RWPE2 (cell line): ENCODE measurements at regions not wholly inside any gene's neighbourhood (a gene's known extent, or its start where the extent isn't known, plus 50 kb on each side); places are given as distances from the start of the nearest gene placed in this dataset.

ENCODE experiments used
- ATAC-seq: fragments of 200-7000 bp; cut with Tn5 transposase; 3 replicates; pipeline ENCODE4 v1.9.1; 2021; ENCODE audit warnings: low read depth
- DNase-seq: peaks from one replicate; pipeline ENCODE4 v3.0.0-alpha.2; 2020; ENCODE audit warnings: low spot score
- H3K27ac ChIP-seq: fragments of 450-650 bp; 2 replicates; pipeline ENCODE4 v1.5.1; 2017; ENCODE audit warnings: mild to moderate bottlenecking; ENCODE audit not compliant: poor library complexity, severe bottlenecking
- H3K27me3 ChIP-seq: fragments of 250-450 bp; sonication (Bioruptor Pico); 2 replicates; pipeline ENCODE4 v1.5.1; 2021; ENCODE audit warnings: mild to moderate bottlenecking, moderate library complexity; ENCODE audit not compliant: insufficient read depth, poor library complexity, severe bottlenecking
- H3K36me3 ChIP-seq: fragments of 250-450 bp; sonication (Bioruptor Pico); 2 replicates; pipeline ENCODE4 v1.5.1; 2020; ENCODE audit warnings: low read depth, mild to moderate bottlenecking, moderate library complexity
- H3K4me1 ChIP-seq: fragments of 250-450 bp; sonication (Bioruptor Pico); 2 replicates; pipeline ENCODE4 v1.5.1; 2021; ENCODE audit warnings: mild to moderate bottlenecking, moderate library complexity; ENCODE audit not compliant: insufficient read depth, poor library complexity, severe bottlenecking
- H3K4me3 ChIP-seq: fragments of 250-450 bp; sonication (Bioruptor Pico); 2 replicates; pipeline ENCODE4 v1.5.1; 2021; ENCODE audit warnings: mild to moderate bottlenecking, moderate library complexity; ENCODE audit not compliant: severe bottlenecking
- H3K9me3 ChIP-seq: fragments of 250-450 bp; sonication (Bioruptor Pico); 2 replicates; pipeline ENCODE4 v1.5.1; 2021; ENCODE audit warnings: mild to moderate bottlenecking, moderate library complexity; ENCODE audit not compliant: severe bottlenecking
- CTCF ChIP-seq: fragments of 450-650 bp; IDR thresholded peaks from one replicate; pipeline ENCODE4 v1.5.1; 2017; ENCODE audit warnings: mild to moderate bottlenecking, moderate library complexity; ENCODE audit not compliant: poor library complexity, severe bottlenecking

- no peaks in the 10 kb centered on the region for H3K27me3 ChIP-seq
- ATAC-seq: no peak
- no peaks in the 10 kb centered on the region for H3K4me1 ChIP-seq
- H3K4me3 ChIP-seq: no peak overlapping the region
- H3K9me3 ChIP-seq: peaks cover 2% of the 10 kb centered on the region
- no peak overlapping the region for H3K27ac ChIP-seq
- H3K36me3 ChIP-seq: no peaks in the 10 kb centered on the region
- no peak for DNase-seq
- no peak for TF ChIP-seq CTCF
These were observed 938.9 kb downstream of the CDH11 start for GRCh38 chr16:64182985-64183384.

- no peak overlapping the region for H3K4me3 ChIP-seq
- no peaks in the 10 kb centered on the region for H3K27me3 ChIP-seq
- no peak for ATAC-seq
- peaks cover 2% of the 10 kb centered on the region for H3K9me3 ChIP-seq
- H3K27ac ChIP-seq: no peak overlapping the region
- TF ChIP-seq CTCF: no peak
- no peak for DNase-seq
- H3K36me3 ChIP-seq: no peaks in the 10 kb centered on the region
- no peaks in the 10 kb centered on the region for H3K4me1 ChIP-seq
These were observed 940.5 kb downstream of the CDH11 start for GRCh38 chr16:64181271-64181925.

- Histone ChIP-seq H3K4me1 (no peaks in the 10 kb centered on the region), H3K27ac (no peak overlapping the region), H3K4me3 (no peak overlapping the region), H3K27me3 (no peaks in the 10 kb centered on the region), H3K9me3 (peaks cover 2% of the 10 kb centered on the region), H3K36me3 (no peaks in the 10 kb centered on the region)
- TF ChIP-seq CTCF: no peak
- DNase-seq (no peak), ATAC-seq (no peak)
These were observed 941.5 kb downstream of the CDH11 start for GRCh38 chr16:64180136-64180900.

- Histone ChIP-seq H3K27ac (no peak overlapping the region), H3K36me3 (no peaks in the 10 kb centered on the region), H3K9me3 (peaks cover 2% of the 10 kb centered on the region), H3K4me3 (no peak overlapping the region), H3K27me3 (no peaks in the 10 kb centered on the region), H3K4me1 (no peaks in the 10 kb centered on the region)
- DNase-seq (no peak), ATAC-seq (no peak)
- no peak for TF ChIP-seq CTCF
These were observed 947.5 kb downstream of the CDH11 start for GRCh38 chr16:64174327-64174726.

- H3K36me3 ChIP-seq: no peaks in the 10 kb centered on the region
- DNase-seq: no peak
- no peaks in the 10 kb centered on the region for H3K9me3 ChIP-seq
- no peak for TF ChIP-seq CTCF
- H3K4me3 ChIP-seq: no peak overlapping the region
- no peaks in the 10 kb centered on the region for H3K4me1 ChIP-seq
- H3K27me3 ChIP-seq: no peaks in the 10 kb centered on the region
- H3K27ac ChIP-seq: no peak overlapping the region
- ATAC-seq: no peak
These were observed 949.2 kb downstream of the CDH11 start for GRCh38 chr16:64172652-64173051.
